Erythroblast (primary cell): ENCODE measurements at regions not wholly inside any gene's neighbourhood (a gene's known extent, or its start where the extent isn't known, plus 50 kb on each side); places are given as distances from the start of the nearest gene placed in this dataset.

Experiments
- GATA1 ChIP-seq: IDR thresholded peaks from 2 replicates; pipeline ENCODE4 v1.6.1; 2011; ENCODE audit warnings: low read depth, mild to moderate bottlenecking, control low read depth, low read length, moderate library complexity
- POLR2A ChIP-seq: IDR thresholded peaks from 2 replicates; pipeline ENCODE4 v1.6.1; 2011; ENCODE audit warnings: mild to moderate bottlenecking, low read length

- no peak for TF ChIP-seq POLR2A
- no peak for TF ChIP-seq GATA1
Observed at GRCh38 chr14:100463937-100464336, 123.3 kb downstream of the BEGAIN start.
